ENCODE measurements at regions not wholly inside any gene's neighbourhood (a gene's known extent, or its start where the extent isn't known, plus 50 kb on each side); places are given as distances from the start of the nearest gene placed in this dataset.

- peaks cover 5% of the 10 kb centered on the region for H3K9me3 Mint-ChIP-seq (ENCODE audit: low read depth)
- peaks cover 19% of the 10 kb centered on the region for H3K27me3 Mint-ChIP-seq (ENCODE audit: low read depth)
- no peak for DNase-seq (ENCODE audit: low spot score)
- TF ChIP-seq CTCF (IDR thresholded peaks at IDR 0.05), result no peak
- no peaks in the 10 kb centered on the region for H3K36me3 Mint-ChIP-seq (ENCODE audit: low read depth)
- no peaks in the 10 kb centered on the region for H3K4me1 Mint-ChIP-seq (ENCODE audit: low read depth)
- no peak overlapping the region for H3K4me3 Mint-ChIP-seq (ENCODE audit: unreplicated experiment)
- no peak overlapping the region for H3K27ac Mint-ChIP-seq (ENCODE audit: unreplicated experiment)
Measured at GRCh38 chr20:62543470-62544302, 67.9 kb upstream of the GATA5 start.

GRCh38 chr20:62544505-62545055 lies 68.8 kb upstream of the GATA5 start:
- Mint-ChIP-seq H3K27me3 (ENCODE audit: low read depth) (peaks cover 19% of the 10 kb centered on the region), H3K4me1 (ENCODE audit: low read depth) (no peaks in the 10 kb centered on the region), H3K9me3 (ENCODE audit: low read depth) (peaks cover 5% of the 10 kb centered on the region), H3K36me3 (ENCODE audit: low read depth) (no peaks in the 10 kb centered on the region), H3K27ac (ENCODE audit: unreplicated experiment) (no peak overlapping the region), H3K4me3 (ENCODE audit: unreplicated experiment) (no peak overlapping the region)
- TF ChIP-seq CTCF (IDR thresholded peaks at IDR 0.05), result no peak
- DNase-seq (ENCODE audit: low spot score), result no peak

- no peak for DNase-seq (ENCODE audit: low spot score)
- H3K27ac Mint-ChIP-seq (ENCODE audit: unreplicated experiment), result no peak overlapping the region
- TF ChIP-seq CTCF (IDR thresholded peaks at IDR 0.05), result no peak
- no peaks in the 10 kb centered on the region for H3K4me1 Mint-ChIP-seq (ENCODE audit: low read depth)
- H3K27me3 Mint-ChIP-seq (ENCODE audit: low read depth), result peaks cover 19% of the 10 kb centered on the region
- no peak overlapping the region for H3K4me3 Mint-ChIP-seq (ENCODE audit: unreplicated experiment)
- H3K36me3 Mint-ChIP-seq (ENCODE audit: low read depth), result no peaks in the 10 kb centered on the region
- peaks cover 5% of the 10 kb centered on the region for H3K9me3 Mint-ChIP-seq (ENCODE audit: low read depth)
Measured at GRCh38 chr20:62545271-62545670, 69.5 kb upstream of the GATA5 start.

- Mint-ChIP-seq H3K27ac (ENCODE audit: unreplicated experiment) (no peak overlapping the region), H3K4me1 (ENCODE audit: low read depth) (peaks cover 4% of the 10 kb centered on the region), H3K27me3 (ENCODE audit: low read depth) (peaks cover 23% of the 10 kb centered on the region), H3K36me3 (ENCODE audit: low read depth) (no peaks in the 10 kb centered on the region), H3K9me3 (ENCODE audit: low read depth) (peaks cover 5% of the 10 kb centered on the region), H3K4me3 (ENCODE audit: unreplicated experiment) (no peak overlapping the region)
- no peak for TF ChIP-seq CTCF (IDR thresholded peaks at IDR 0.05)
- DNase-seq (ENCODE audit: low spot score), result no peak
Measured at GRCh38 chr20:62545901-62546525, 70.2 kb upstream of the GATA5 start.

- H3K36me3 Mint-ChIP-seq (ENCODE audit: low read depth), result no peaks in the 10 kb centered on the region
- peaks cover 5% of the 10 kb centered on the region for H3K9me3 Mint-ChIP-seq (ENCODE audit: low read depth)
- no peak overlapping the region for H3K27ac Mint-ChIP-seq (ENCODE audit: unreplicated experiment)
- TF ChIP-seq CTCF (IDR thresholded peaks at IDR 0.05), result no peak
- DNase-seq (ENCODE audit: low spot score), result no peak
- H3K4me1 Mint-ChIP-seq (ENCODE audit: low read depth), result peaks cover 4% of the 10 kb centered on the region
- no peak overlapping the region for H3K4me3 Mint-ChIP-seq (ENCODE audit: unreplicated experiment)
- peaks cover 24% of the 10 kb centered on the region for H3K27me3 Mint-ChIP-seq (ENCODE audit: low read depth)
Measured at GRCh38 chr20:62546606-62547005, 70.8 kb upstream of the GATA5 start.
